HEK293 (cell line): ENCODE measurements at regions not wholly inside any gene's neighbourhood (a gene's known extent, or its start where the extent isn't known, plus 50 kb on each side); places are given as distances from the start of the nearest gene placed in this dataset.

Source experiments
- TCF7L2 ChIP-seq: IDR thresholded peaks from 2 replicates; pipeline ENCODE4 v1.6.1; 2011; ENCODE audit warnings: low read depth, mild to moderate bottlenecking, inconsistent platforms, low read length, moderate library complexity, borderline replicate concordance
- ZEB2 ChIP-seq: fragments of 450-650 bp; formaldehyde crosslinking; IDR thresholded peaks from 2 replicates; pipeline ENCODE4 v1.5.1; 2016; ENCODE audit warnings: missing biosample characterization, missing genetic modification characterization
- ZFP41 ChIP-seq: fragments of 450-650 bp; formaldehyde crosslinking; IDR thresholded peaks from 2 replicates; pipeline ENCODE4 v1.5.1; 2016; ENCODE audit warnings: missing biosample characterization, missing genetic modification characterization, borderline replicate concordance
- ZNF121 ChIP-seq: fragments of 450-650 bp; formaldehyde crosslinking; IDR thresholded peaks from 2 replicates; pipeline ENCODE4 v1.5.1; 2016; ENCODE audit warnings: missing biosample characterization, missing genetic modification characterization
- ZNF138 ChIP-seq: fragments of 450-650 bp; formaldehyde crosslinking; IDR thresholded peaks from 2 replicates; pipeline ENCODE4 v1.5.1; 2016; ENCODE audit warnings: missing biosample characterization, missing genetic modification characterization, borderline replicate concordance
- ZNF157 ChIP-seq: fragments of 450-650 bp; formaldehyde crosslinking; IDR thresholded peaks from 2 replicates; pipeline ENCODE4 v1.5.1; 2016; ENCODE audit warnings: missing biosample characterization, missing genetic modification characterization
- ZNF19 ChIP-seq: fragments of 450-650 bp; formaldehyde crosslinking; IDR thresholded peaks from 2 replicates; pipeline ENCODE4; 2016; ENCODE audit warnings: missing biosample characterization, missing genetic modification characterization, low read depth
- ZNF274 ChIP-seq, 2 experiments: fragments of 200-500 bp in 1 of 2; fragments of 450-650 bp in 1 of 2; sonication (Bioruptor generic) in 1 of 2; formaldehyde crosslinking in 1 of 2; IDR thresholded peaks; 2 replicates each; pipeline versions ENCODE4 v1.5.1 to v1.6.1; 2014 to 2016; ENCODE audit warnings: borderline replicate concordance in 1 of 2, inconsistent platforms in 1 of 2, low read length in 1 of 2, missing biosample characterization in 1 of 2, missing genetic modification characterization in 1 of 2
- ZNF423 ChIP-seq: fragments of 450-650 bp; formaldehyde crosslinking; IDR thresholded peaks from 2 replicates; pipeline ENCODE4 v1.5.1; 2016; ENCODE audit warnings: missing biosample characterization, missing genetic modification characterization
- ZNF670 ChIP-seq: fragments of 450-650 bp; formaldehyde crosslinking; IDR thresholded peaks from 2 replicates; pipeline ENCODE4 v1.5.1; 2016; ENCODE audit warnings: missing biosample characterization, missing genetic modification characterization, low read depth
- ZXDB ChIP-seq: fragments of 450-650 bp; formaldehyde crosslinking; IDR thresholded peaks from 2 replicates; pipeline ENCODE4 v1.5.1; 2016; ENCODE audit warnings: missing biosample characterization, missing genetic modification characterization
- TF ChIP-seq, protein P1 (sequence below): fragments of 450-650 bp; formaldehyde crosslinking; IDR thresholded peaks from 2 replicates; pipeline ENCODE4 v1.5.1; 2016; ENCODE audit warnings: missing biosample characterization, missing genetic modification characterization
- TF ChIP-seq, protein P2 (sequence below): fragments of 450-650 bp; formaldehyde crosslinking; IDR thresholded peaks from 2 replicates; pipeline ENCODE4 v1.5.1; 2016; ENCODE audit warnings: missing biosample characterization, missing genetic modification characterization
- TF ChIP-seq, protein P3 (sequence below): fragments of 450-650 bp; formaldehyde crosslinking; IDR thresholded peaks from 2 replicates; pipeline ENCODE4 v1.5.1; 2016; ENCODE audit warnings: missing biosample characterization, missing genetic modification characterization

DNA sequence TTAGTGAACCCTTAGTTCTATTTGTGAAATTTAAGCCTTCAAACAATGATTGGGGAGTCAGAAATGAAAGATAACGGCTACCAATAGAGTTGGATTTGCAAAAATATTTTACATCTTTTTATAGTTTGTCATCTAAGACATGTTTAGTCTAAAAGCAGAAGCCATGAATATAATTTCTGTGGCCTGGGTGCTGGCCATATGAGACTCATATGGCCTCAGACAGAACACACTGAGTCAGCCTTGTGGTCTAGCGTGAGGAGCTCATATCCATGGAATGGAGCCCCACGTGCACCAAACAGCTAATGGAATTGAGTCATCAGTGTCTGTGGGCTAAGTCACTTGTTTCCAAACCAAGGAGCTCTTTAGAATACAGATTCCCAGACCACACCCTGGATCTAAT is 240.7 kb upstream of the NREP start:
- no peak for TF ChIP-seq TCF7L2
- TF ChIP-seq, protein P1, sequence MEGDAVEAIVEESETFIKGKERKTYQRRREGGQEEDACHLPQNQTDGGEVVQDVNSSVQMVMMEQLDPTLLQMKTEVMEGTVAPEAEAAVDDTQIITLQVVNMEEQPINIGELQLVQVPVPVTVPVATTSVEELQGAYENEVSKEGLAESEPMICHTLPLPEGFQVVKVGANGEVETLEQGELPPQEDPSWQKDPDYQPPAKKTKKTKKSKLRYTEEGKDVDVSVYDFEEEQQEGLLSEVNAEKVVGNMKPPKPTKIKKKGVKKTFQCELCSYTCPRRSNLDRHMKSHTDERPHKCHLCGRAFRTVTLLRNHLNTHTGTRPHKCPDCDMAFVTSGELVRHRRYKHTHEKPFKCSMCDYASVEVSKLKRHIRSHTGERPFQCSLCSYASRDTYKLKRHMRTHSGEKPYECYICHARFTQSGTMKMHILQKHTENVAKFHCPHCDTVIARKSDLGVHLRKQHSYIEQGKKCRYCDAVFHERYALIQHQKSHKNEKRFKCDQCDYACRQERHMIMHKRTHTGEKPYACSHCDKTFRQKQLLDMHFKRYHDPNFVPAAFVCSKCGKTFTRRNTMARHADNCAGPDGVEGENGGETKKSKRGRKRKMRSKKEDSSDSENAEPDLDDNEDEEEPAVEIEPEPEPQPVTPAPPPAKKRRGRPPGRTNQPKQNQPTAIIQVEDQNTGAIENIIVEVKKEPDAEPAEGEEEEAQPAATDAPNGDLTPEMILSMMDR (tag by site-specific recombination) = no peak
- TF ChIP-seq ZNF138 (tag by site-specific recombination) = no peak
- no peak for TF ChIP-seq ZNF19 (tag by site-specific recombination)
- TF ChIP-seq, protein P2, sequence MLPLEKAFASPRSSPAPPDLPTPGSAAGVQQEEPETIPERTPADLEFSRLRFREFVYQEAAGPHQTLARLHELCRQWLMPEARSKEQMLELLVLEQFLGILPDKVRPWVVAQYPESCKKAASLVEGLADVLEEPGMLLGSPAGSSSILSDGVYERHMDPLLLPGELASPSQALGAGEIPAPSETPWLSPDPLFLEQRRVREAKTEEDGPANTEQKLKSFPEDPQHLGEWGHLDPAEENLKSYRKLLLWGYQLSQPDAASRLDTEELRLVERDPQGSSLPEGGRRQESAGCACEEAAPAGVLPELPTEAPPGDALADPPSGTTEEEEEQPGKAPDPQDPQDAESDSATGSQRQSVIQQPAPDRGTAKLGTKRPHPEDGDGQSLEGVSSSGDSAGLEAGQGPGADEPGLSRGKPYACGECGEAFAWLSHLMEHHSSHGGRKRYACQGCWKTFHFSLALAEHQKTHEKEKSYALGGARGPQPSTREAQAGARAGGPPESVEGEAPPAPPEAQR (tag by site-specific recombination) = no peak
- no peak for TF ChIP-seq ZNF121 (tag by site-specific recombination)
- no peak for TF ChIP-seq ZXDB
- TF ChIP-seq, protein P3, sequence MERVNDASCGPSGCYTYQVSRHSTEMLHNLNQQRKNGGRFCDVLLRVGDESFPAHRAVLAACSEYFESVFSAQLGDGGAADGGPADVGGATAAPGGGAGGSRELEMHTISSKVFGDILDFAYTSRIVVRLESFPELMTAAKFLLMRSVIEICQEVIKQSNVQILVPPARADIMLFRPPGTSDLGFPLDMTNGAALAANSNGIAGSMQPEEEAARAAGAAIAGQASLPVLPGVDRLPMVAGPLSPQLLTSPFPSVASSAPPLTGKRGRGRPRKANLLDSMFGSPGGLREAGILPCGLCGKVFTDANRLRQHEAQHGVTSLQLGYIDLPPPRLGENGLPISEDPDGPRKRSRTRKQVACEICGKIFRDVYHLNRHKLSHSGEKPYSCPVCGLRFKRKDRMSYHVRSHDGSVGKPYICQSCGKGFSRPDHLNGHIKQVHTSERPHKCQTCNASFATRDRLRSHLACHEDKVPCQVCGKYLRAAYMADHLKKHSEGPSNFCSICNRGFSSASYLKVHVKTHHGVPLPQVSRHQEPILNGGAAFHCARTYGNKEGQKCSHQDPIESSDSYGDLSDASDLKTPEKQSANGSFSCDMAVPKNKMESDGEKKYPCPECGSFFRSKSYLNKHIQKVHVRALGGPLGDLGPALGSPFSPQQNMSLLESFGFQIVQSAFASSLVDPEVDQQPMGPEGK (tag by site-specific recombination) = no peak
- TF ChIP-seq ZNF157 = no peak
- TF ChIP-seq ZNF423 (tag by site-specific recombination) = no peak
- TF ChIP-seq ZEB2 (tag by site-specific recombination) = no peak
- no peak for TF ChIP-seq ZNF274 (IDR thresholded peaks at IDR 0.05; ENCODE audit: low read length)
- TF ChIP-seq ZNF274 (tag by site-specific recombination; IDR thresholded peaks at IDR 0.05; ENCODE audit: borderline replicate concordance) = no peak
- no peak for TF ChIP-seq ZNF670 (tag by site-specific recombination)
- no peak for TF ChIP-seq ZFP41 (tag by site-specific recombination)
